Stimulated activated memory B cell treated with anti-CD40 and anti-IgM and Interleukin-4, amounts not matched to agents 10 μg/mL and 1 μg/mL and 100 μg/mL, for 72 hours (primary cell): ENCODE measurements at regions not wholly inside any gene's neighbourhood (a gene's known extent, or its start where the extent isn't known, plus 50 kb on each side); places are given as distances from the start of the nearest gene placed in this dataset.
"Not testable (repeated sequence)": the region's sequence is repeated elsewhere in the genome, so short reads cannot be mapped to it uniquely, and the experiment has no call there.

Experiments used
- ATAC-seq: fragments of 150-1000 bp; cut with Tn5 transposase; 2 replicates; pipeline ENCODE4 v1.10.0; 2021
- H3K27ac Mint-ChIP-seq: one replicate; pipeline ENCODE4 v1.8.0; 2022; ENCODE audit warnings: mild to moderate bottlenecking, mixed read lengths
- H3K27me3 Mint-ChIP-seq: one replicate; pipeline ENCODE4 v1.8.0; 2022; ENCODE audit warnings: mixed read lengths
- H3K36me3 Mint-ChIP-seq: one replicate; pipeline ENCODE4 v1.8.0; 2022; ENCODE audit warnings: mixed read lengths
- H3K4me1 Mint-ChIP-seq: one replicate; pipeline ENCODE4 v1.8.0; 2022; ENCODE audit warnings: mixed read lengths
- H3K4me3 Mint-ChIP-seq: one replicate; pipeline ENCODE4 v1.8.0; 2022; ENCODE audit warnings: mild to moderate bottlenecking, moderate library complexity, mixed read lengths
- H3K9me3 Mint-ChIP-seq: one replicate; pipeline ENCODE4 v1.8.0; 2022; ENCODE audit warnings: mixed read lengths

- Mint-ChIP-seq H3K36me3 (no peaks in the 10 kb centered on the region), H3K4me1 (no peaks in the 10 kb centered on the region), H3K27me3 (no peaks in the 10 kb centered on the region), H3K27ac (no peak overlapping the region), H3K9me3 (peaks cover 3% of the 10 kb centered on the region), H3K4me3 (no peak overlapping the region)
- ATAC-seq, result no peak
Observed at GRCh38 chr4:157713342-157713741, 459.5 kb downstream of the GASK1B start.

GRCh38 chr4:157706155-157706554 is 466.7 kb downstream of the GASK1B start:
- Mint-ChIP-seq H3K9me3 (peaks cover 2% of the 10 kb centered on the region), H3K27ac (no peak overlapping the region), H3K4me1 (no peaks in the 10 kb centered on the region), H3K27me3 (no peaks in the 10 kb centered on the region), H3K36me3 (no peaks in the 10 kb centered on the region), H3K4me3 (no peak overlapping the region)
- ATAC-seq, result no peak

- no peak for ATAC-seq
- H3K27me3 Mint-ChIP-seq, result no peaks in the 10 kb centered on the region
- no peaks in the 10 kb centered on the region for H3K36me3 Mint-ChIP-seq
- H3K4me1 Mint-ChIP-seq, result no peaks in the 10 kb centered on the region
- no peak overlapping the region for H3K27ac Mint-ChIP-seq
- H3K4me3 Mint-ChIP-seq, result no peak overlapping the region
- peaks cover 2% of the 10 kb centered on the region for H3K9me3 Mint-ChIP-seq
Observed at GRCh38 chr4:157702831-157703230, 470.0 kb downstream of the GASK1B start.

GRCh38 chr4:157701695-157701994 is 471.2 kb downstream of the GASK1B start:
- Mint-ChIP-seq H3K27me3 (no peaks in the 10 kb centered on the region), H3K4me1 (no peaks in the 10 kb centered on the region), H3K9me3 (peaks cover under 1% of the 10 kb centered on the region), H3K4me3 (no peak overlapping the region), H3K36me3 (no peaks in the 10 kb centered on the region), H3K27ac (no peak overlapping the region)
- no peak for ATAC-seq

GRCh38 chr4:157700898-157701694 is 471.7 kb downstream of the GASK1B start:
- H3K4me3 Mint-ChIP-seq, result no peak overlapping the region

GRCh38 chr4:157689476-157689875 is 468.9 kb downstream of the GRIA2 start:
- ATAC-seq, result no peak
- no peaks in the 10 kb centered on the region for H3K36me3 Mint-ChIP-seq
- H3K27ac Mint-ChIP-seq, result no peak overlapping the region
- H3K4me3 Mint-ChIP-seq, result no peak overlapping the region
- H3K9me3 Mint-ChIP-seq, result no peaks in the 10 kb centered on the region
- no peaks in the 10 kb centered on the region for H3K27me3 Mint-ChIP-seq
- H3K4me1 Mint-ChIP-seq, result no peaks in the 10 kb centered on the region

More at GRCh38 chr4:157700898-157701694, 471.7 kb downstream of the GASK1B start:
- no peaks in the 10 kb centered on the region for H3K27me3 Mint-ChIP-seq
- no peaks in the 10 kb centered on the region for H3K9me3 Mint-ChIP-seq
- no peak for ATAC-seq
- H3K4me1 Mint-ChIP-seq, result no peaks in the 10 kb centered on the region
- no peaks in the 10 kb centered on the region for H3K36me3 Mint-ChIP-seq
- H3K27ac Mint-ChIP-seq, result no peak overlapping the region

- Mint-ChIP-seq H3K36me3 (no peaks in the 10 kb centered on the region), H3K4me1 (no peaks in the 10 kb centered on the region), H3K27me3 (no peaks in the 10 kb centered on the region), H3K27ac (no peak overlapping the region), H3K9me3 (no peaks in the 10 kb centered on the region), H3K4me3 (no peak overlapping the region)
- no peak for ATAC-seq
Observed at GRCh38 chr4:157687971-157688370, 467.4 kb downstream of the GRIA2 start.

GRCh38 chr4:157679326-157679725 is 458.8 kb downstream of the GRIA2 start:
- H3K27me3 Mint-ChIP-seq, H3K27ac Mint-ChIP-seq: not testable (repeated sequence)

GRCh38 chr4:157678478-157678877 is 457.9 kb downstream of the GRIA2 start:
- Mint-ChIP-seq H3K27ac (no peak overlapping the region), H3K9me3 (peaks cover 3% of the 10 kb centered on the region), H3K4me3 (no peak overlapping the region), H3K36me3 (no peaks in the 10 kb centered on the region), H3K4me1 (no peaks in the 10 kb centered on the region), H3K27me3 (no peaks in the 10 kb centered on the region)
- no peak for ATAC-seq

More at GRCh38 chr4:157679326-157679725, 458.8 kb downstream of the GRIA2 start:
- not testable (repeated sequence) for H3K4me1 Mint-ChIP-seq, H3K36me3 Mint-ChIP-seq, H3K4me3 Mint-ChIP-seq, H3K9me3 Mint-ChIP-seq, ATAC-seq

GRCh38 chr4:157674699-157675098 is 454.2 kb downstream of the GRIA2 start:
- peaks cover 3% of the 10 kb centered on the region for H3K9me3 Mint-ChIP-seq
- ATAC-seq, result no peak
- no peak overlapping the region for H3K27ac Mint-ChIP-seq
- H3K4me3 Mint-ChIP-seq, result no peak overlapping the region
- no peaks in the 10 kb centered on the region for H3K36me3 Mint-ChIP-seq
- H3K27me3 Mint-ChIP-seq, result no peaks in the 10 kb centered on the region
- no peaks in the 10 kb centered on the region for H3K4me1 Mint-ChIP-seq

- ATAC-seq, result no peak
- no peak overlapping the region for H3K4me3 Mint-ChIP-seq
- no peaks in the 10 kb centered on the region for H3K4me1 Mint-ChIP-seq
- H3K27ac Mint-ChIP-seq, result no peak overlapping the region
- no peaks in the 10 kb centered on the region for H3K27me3 Mint-ChIP-seq
- H3K9me3 Mint-ChIP-seq, result peaks cover 4% of the 10 kb centered on the region
- no peaks in the 10 kb centered on the region for H3K36me3 Mint-ChIP-seq
Observed at GRCh38 chr4:157667836-157668235, 447.3 kb downstream of the GRIA2 start.

GRCh38 chr4:157664726-157665125 is 444.2 kb downstream of the GRIA2 start:
- Mint-ChIP-seq H3K27me3 (no peaks in the 10 kb centered on the region), H3K4me1 (no peaks in the 10 kb centered on the region), H3K27ac (no peak overlapping the region), H3K4me3 (no peak overlapping the region), H3K36me3 (no peaks in the 10 kb centered on the region), H3K9me3 (peaks cover 4% of the 10 kb centered on the region)
- ATAC-seq, result no peak

GRCh38 chr4:157655096-157655809 is 434.7 kb downstream of the GRIA2 start:
- no peaks in the 10 kb centered on the region for H3K27me3 Mint-ChIP-seq
- no peak overlapping the region for H3K27ac Mint-ChIP-seq
- no peaks in the 10 kb centered on the region for H3K4me1 Mint-ChIP-seq
- H3K4me3 Mint-ChIP-seq, result no peak overlapping the region
- H3K36me3 Mint-ChIP-seq, result no peaks in the 10 kb centered on the region
- H3K9me3 Mint-ChIP-seq, result peaks cover 5% of the 10 kb centered on the region
- no peak for ATAC-seq

GRCh38 chr4:157643257-157643656 is 422.7 kb downstream of the GRIA2 start:
- no peaks in the 10 kb centered on the region for H3K36me3 Mint-ChIP-seq
- no peak overlapping the region for H3K27ac Mint-ChIP-seq
- ATAC-seq, result no peak
- no peaks in the 10 kb centered on the region for H3K27me3 Mint-ChIP-seq
- H3K4me3 Mint-ChIP-seq, result no peak overlapping the region
- H3K4me1 Mint-ChIP-seq, result no peaks in the 10 kb centered on the region
- H3K9me3 Mint-ChIP-seq, result peaks cover 5% of the 10 kb centered on the region

- Mint-ChIP-seq H3K4me1 (no peaks in the 10 kb centered on the region), H3K9me3 (peaks cover 7% of the 10 kb centered on the region), H3K4me3 (no peak overlapping the region), H3K36me3 (no peaks in the 10 kb centered on the region), H3K27me3 (no peaks in the 10 kb centered on the region), H3K27ac (no peak overlapping the region)
- no peak for ATAC-seq
Observed at GRCh38 chr4:157634057-157634456, 413.5 kb downstream of the GRIA2 start.
